RWPE2 (cell line): ENCODE measurements at regions not wholly inside any gene's neighbourhood (a gene's known extent, or its start where the extent isn't known, plus 50 kb on each side); places are given as distances from the start of the nearest gene placed in this dataset.
"Not testable (repeated sequence)": the region's sequence is repeated elsewhere in the genome, so short reads cannot be mapped to it uniquely, and the experiment has no call there.

Source experiments
- ATAC-seq: fragments of 200-7000 bp; cut with Tn5 transposase; 3 replicates; pipeline ENCODE4 v1.9.1; 2021; ENCODE audit warnings: low read depth
- DNase-seq: peaks from one replicate; pipeline ENCODE4 v3.0.0-alpha.2; 2020; ENCODE audit warnings: low spot score
- H3K27ac ChIP-seq: fragments of 450-650 bp; 2 replicates; pipeline ENCODE4 v1.5.1; 2017; ENCODE audit warnings: mild to moderate bottlenecking; ENCODE audit not compliant: poor library complexity, severe bottlenecking
- H3K27me3 ChIP-seq: fragments of 250-450 bp; sonication (Bioruptor Pico); 2 replicates; pipeline ENCODE4 v1.5.1; 2021; ENCODE audit warnings: mild to moderate bottlenecking, moderate library complexity; ENCODE audit not compliant: insufficient read depth, poor library complexity, severe bottlenecking
- H3K36me3 ChIP-seq: fragments of 250-450 bp; sonication (Bioruptor Pico); 2 replicates; pipeline ENCODE4 v1.5.1; 2020; ENCODE audit warnings: low read depth, mild to moderate bottlenecking, moderate library complexity
- H3K4me1 ChIP-seq: fragments of 250-450 bp; sonication (Bioruptor Pico); 2 replicates; pipeline ENCODE4 v1.5.1; 2021; ENCODE audit warnings: mild to moderate bottlenecking, moderate library complexity; ENCODE audit not compliant: insufficient read depth, poor library complexity, severe bottlenecking
- H3K4me3 ChIP-seq: fragments of 250-450 bp; sonication (Bioruptor Pico); 2 replicates; pipeline ENCODE4 v1.5.1; 2021; ENCODE audit warnings: mild to moderate bottlenecking, moderate library complexity; ENCODE audit not compliant: severe bottlenecking
- H3K9me3 ChIP-seq: fragments of 250-450 bp; sonication (Bioruptor Pico); 2 replicates; pipeline ENCODE4 v1.5.1; 2021; ENCODE audit warnings: mild to moderate bottlenecking, moderate library complexity; ENCODE audit not compliant: severe bottlenecking
- TF ChIP-seq, protein P1 (sequence below): fragments of 450-650 bp; IDR thresholded peaks from one replicate; pipeline ENCODE4 v1.5.1; 2017; ENCODE audit warnings: mild to moderate bottlenecking, moderate library complexity; ENCODE audit not compliant: poor library complexity, severe bottlenecking

- DNase-seq (no peak), ATAC-seq (no peak)
- H3K9me3 ChIP-seq, result no peaks in the 10 kb centered on the region
- TF ChIP-seq, protein P1, sequence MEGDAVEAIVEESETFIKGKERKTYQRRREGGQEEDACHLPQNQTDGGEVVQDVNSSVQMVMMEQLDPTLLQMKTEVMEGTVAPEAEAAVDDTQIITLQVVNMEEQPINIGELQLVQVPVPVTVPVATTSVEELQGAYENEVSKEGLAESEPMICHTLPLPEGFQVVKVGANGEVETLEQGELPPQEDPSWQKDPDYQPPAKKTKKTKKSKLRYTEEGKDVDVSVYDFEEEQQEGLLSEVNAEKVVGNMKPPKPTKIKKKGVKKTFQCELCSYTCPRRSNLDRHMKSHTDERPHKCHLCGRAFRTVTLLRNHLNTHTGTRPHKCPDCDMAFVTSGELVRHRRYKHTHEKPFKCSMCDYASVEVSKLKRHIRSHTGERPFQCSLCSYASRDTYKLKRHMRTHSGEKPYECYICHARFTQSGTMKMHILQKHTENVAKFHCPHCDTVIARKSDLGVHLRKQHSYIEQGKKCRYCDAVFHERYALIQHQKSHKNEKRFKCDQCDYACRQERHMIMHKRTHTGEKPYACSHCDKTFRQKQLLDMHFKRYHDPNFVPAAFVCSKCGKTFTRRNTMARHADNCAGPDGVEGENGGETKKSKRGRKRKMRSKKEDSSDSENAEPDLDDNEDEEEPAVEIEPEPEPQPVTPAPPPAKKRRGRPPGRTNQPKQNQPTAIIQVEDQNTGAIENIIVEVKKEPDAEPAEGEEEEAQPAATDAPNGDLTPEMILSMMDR, result no peak
- H3K27ac ChIP-seq, result no peak overlapping the region
- H3K4me3 ChIP-seq, result no peak overlapping the region
- H3K4me1 ChIP-seq, result peaks cover 30% of the 10 kb centered on the region
- H3K36me3 ChIP-seq, result no peaks in the 10 kb centered on the region
- H3K27me3 ChIP-seq, result no peaks in the 10 kb centered on the region
Measured at GRCh38 chr12:107375231-107375630, 281.9 kb upstream of the CRY1 start.

- Histone ChIP-seq H3K4me3 (no peak overlapping the region), H3K27ac (no peak overlapping the region), H3K4me1 (peaks cover 22% of the 10 kb centered on the region), H3K36me3 (no peaks in the 10 kb centered on the region), H3K9me3 (no peaks in the 10 kb centered on the region), H3K27me3 (no peaks in the 10 kb centered on the region)
- DNase-seq, result no peak
- no peak for ATAC-seq
- TF ChIP-seq, protein P1, result no peak
Measured at GRCh38 chr12:107377596-107378385, 284.4 kb upstream of the CRY1 start.

- DNase-seq, result no peak
- no peaks in the 10 kb centered on the region for H3K36me3 ChIP-seq
Measured at GRCh38 chr12:107378609-107379008, 285.3 kb upstream of the CRY1 start.

GRCh38 chr12:107379142-107379851 is 285.9 kb upstream of the CRY1 start:
- H3K27me3 ChIP-seq, H3K36me3 ChIP-seq, H3K9me3 ChIP-seq, H3K4me3 ChIP-seq, DNase-seq: not testable (repeated sequence)
- H3K4me1 ChIP-seq, result peaks cover 20% of the 10 kb centered on the region
- peak overlapping the region; percentile 86 for H3K27ac ChIP-seq
- ATAC-seq, result peak; percentile 81

More at GRCh38 chr12:107378609-107379008, 285.3 kb upstream of the CRY1 start:
- no peak for ATAC-seq
- TF ChIP-seq, protein P1, result no peak
- H3K9me3 ChIP-seq, result no peaks in the 10 kb centered on the region
- H3K4me1 ChIP-seq, result peaks cover 20% of the 10 kb centered on the region
- no peak overlapping the region for H3K4me3 ChIP-seq
- H3K27ac ChIP-seq, result peak overlapping the region; percentile 86
- no peaks in the 10 kb centered on the region for H3K27me3 ChIP-seq

DNA sequence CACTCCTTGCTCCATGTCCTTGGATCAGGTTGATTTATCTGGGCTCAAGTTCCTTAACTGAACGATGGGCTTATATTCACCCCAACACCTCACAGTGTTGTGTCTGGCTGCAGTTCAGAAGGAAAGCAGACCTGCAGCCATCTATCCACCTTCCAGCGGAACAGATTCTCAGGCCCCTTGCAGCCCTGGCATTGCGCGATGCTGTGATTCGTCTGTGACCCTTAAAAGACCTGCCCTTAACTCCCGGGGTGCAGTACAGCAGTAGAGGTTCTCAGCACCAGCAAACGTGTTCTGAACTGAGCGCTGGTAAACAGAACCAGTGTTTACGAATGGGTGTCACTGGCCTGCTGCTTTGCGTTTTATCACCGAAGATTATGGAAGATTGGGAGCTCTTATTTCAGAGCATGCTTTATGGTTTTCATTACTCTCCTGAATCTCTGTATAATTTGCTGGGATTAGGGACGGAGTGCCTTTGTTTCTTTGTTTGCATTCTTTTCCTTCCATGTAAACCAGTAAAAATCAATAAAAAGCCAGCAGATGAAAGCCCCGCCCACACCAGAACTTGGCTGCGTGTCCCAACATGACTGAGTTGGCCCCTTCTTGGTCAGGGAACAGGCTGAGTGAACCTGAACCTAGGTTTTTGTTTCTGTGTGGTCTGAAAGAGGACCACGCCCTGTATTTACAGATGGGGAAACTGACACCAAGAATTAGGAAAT is 286.7 kb upstream of the CRY1 start:
- Histone ChIP-seq H3K36me3 (no peaks in the 10 kb centered on the region), H3K4me3 (no peak overlapping the region), H3K27ac (peak overlapping the region; percentile 86), H3K4me1 (peaks cover 23% of the 10 kb centered on the region), H3K9me3 (no peaks in the 10 kb centered on the region), H3K27me3 (no peaks in the 10 kb centered on the region)
- peak; percentile 77 for DNase-seq
- peak; percentile 66 for ATAC-seq
- TF ChIP-seq, protein P1, result no peak
